ENCODE measurements at regions not wholly inside any gene's neighbourhood (a gene's known extent, or its start where the extent isn't known, plus 50 kb on each side); places are given as distances from the start of the nearest gene placed in this dataset.
"Not testable (repeated sequence)": the region's sequence is repeated elsewhere in the genome, so short reads cannot be mapped to it uniquely, and the experiment has no call there.

DNA sequence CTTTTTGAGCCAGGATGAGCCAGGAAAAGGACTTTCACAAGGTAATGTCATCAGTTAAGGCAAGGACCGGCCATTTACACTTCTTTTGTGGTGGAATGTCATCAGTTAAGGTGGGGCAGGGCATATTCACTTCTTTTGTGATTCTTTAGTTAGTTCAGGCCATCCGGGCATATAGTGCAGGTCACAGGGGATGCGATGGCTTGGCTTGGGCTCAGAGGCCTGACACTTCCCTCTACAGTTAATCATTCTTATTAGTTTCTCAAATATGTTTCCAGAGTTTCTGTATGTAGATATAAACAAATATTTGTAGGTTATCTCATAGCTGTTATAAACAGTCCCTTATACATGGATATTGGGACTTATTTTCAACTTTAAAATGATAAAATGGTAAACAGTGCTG is 326.5 kb downstream of the PCDH11X start:
- H4K20me1 ChIP-seq (ENCODE audit: control insufficient read depth, insufficient read depth, low read length, poor library complexity, severe bottlenecking); H3K36me3 ChIP-seq (replicated peaks in 1 of 2; ENCODE audit: control extremely low read depth in 1 of 2, control insufficient read depth in 1 of 2, extremely low read depth in 1 of 2, insufficient read depth in 2 of 2, low read length in 1 of 2); H3K27ac Mint-ChIP-seq; H3K9me3 Mint-ChIP-seq (ENCODE audit: insufficient read depth); ATAC-seq (ENCODE audit: low read depth); CTCF ChIA-PET; H3K4me2 ChIP-seq (replicated peaks; ENCODE audit: low read depth, low read length, poor library complexity, severe bottlenecking); DNase-seq; H3K27me3 ChIP-seq (replicated peaks in 1 of 4; ENCODE audit: control extremely low read depth in 1 of 4, control insufficient read depth in 3 of 4, insufficient read depth in 4 of 4, low read length in 3 of 4); POLR2A ChIA-PET; H3K4me1 Mint-ChIP-seq; H3K4me3 ChIP-seq (ENCODE audit: control extremely low read depth in 1 of 5, extremely low read depth in 1 of 5, insufficient read depth in 1 of 5, low read depth in 2 of 5, low read length in 4 of 5); intact Hi-C loops (cut with micrococcal nuclease); H3K4me3 Mint-ChIP-seq; H2AFZ ChIP-seq (ENCODE audit: insufficient read depth, low read depth, low read length, poor library complexity, severe bottlenecking); H3K4me1 ChIP-seq (ENCODE audit: control insufficient read depth in 2 of 2, insufficient read depth in 2 of 2, low read length in 2 of 2); H3K9me3 ChIP-seq (ENCODE audit: control extremely low read depth in 1 of 3, control insufficient read depth in 2 of 3, insufficient read depth in 1 of 3, low read length in 2 of 3); H3K9ac ChIP-seq (ENCODE audit: low read length); H3K27ac ChIP-seq (ENCODE audit: low read length in 2 of 2); H3K79me2 ChIP-seq (ENCODE audit: control insufficient read depth, insufficient read depth, low read length); H3K27me3 Mint-ChIP-seq: not testable (repeated sequence)
- no CpG with 5 or more reads among the region's 3 CpGs for WGBS (ENCODE audit: insufficient coverage)

DNA sequence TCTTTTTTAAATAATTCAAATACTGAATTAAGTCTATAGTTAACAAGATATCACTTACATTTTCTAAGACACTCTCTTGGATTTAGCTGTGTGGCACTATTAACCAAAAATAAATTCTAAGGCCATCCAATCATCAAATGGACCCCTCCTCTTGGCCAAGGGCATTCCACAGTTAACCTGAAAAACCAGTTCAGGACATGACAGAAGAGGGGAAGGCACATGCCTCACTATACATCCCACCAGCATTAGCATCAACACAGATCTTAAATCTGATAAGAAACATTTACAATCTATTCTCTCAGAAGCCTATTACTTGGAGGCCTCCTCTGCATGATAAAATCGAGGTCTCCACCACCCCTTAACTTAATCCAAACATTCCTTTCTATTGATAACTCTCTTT is 327.5 kb downstream of the PCDH11X start:
- H3K27me3 Mint-ChIP-seq; DNase-seq; H3K4me1 Mint-ChIP-seq; H3K4me3 ChIP-seq (ENCODE audit: control extremely low read depth in 1 of 5, extremely low read depth in 1 of 5, insufficient read depth in 1 of 5, low read depth in 2 of 5, low read length in 4 of 5); intact Hi-C loops (cut with micrococcal nuclease); H3K27ac ChIP-seq (ENCODE audit: low read length in 2 of 2); POLR2A ChIA-PET; H3K4me1 ChIP-seq (ENCODE audit: control insufficient read depth in 2 of 2, insufficient read depth in 2 of 2, low read length in 2 of 2); H3K9me3 ChIP-seq (ENCODE audit: control extremely low read depth in 1 of 3, control insufficient read depth in 2 of 3, insufficient read depth in 1 of 3, low read length in 2 of 3); H4K20me1 ChIP-seq (ENCODE audit: control insufficient read depth, insufficient read depth, low read length, poor library complexity, severe bottlenecking); H3K9me3 Mint-ChIP-seq (ENCODE audit: insufficient read depth); H3K27ac Mint-ChIP-seq; H3K4me2 ChIP-seq (replicated peaks; ENCODE audit: low read depth, low read length, poor library complexity, severe bottlenecking); H3K27me3 ChIP-seq (replicated peaks in 1 of 4; ENCODE audit: control extremely low read depth in 1 of 4, control insufficient read depth in 3 of 4, insufficient read depth in 4 of 4, low read length in 3 of 4); H2AFZ ChIP-seq (ENCODE audit: insufficient read depth, low read depth, low read length, poor library complexity, severe bottlenecking); ATAC-seq (ENCODE audit: low read depth); H3K4me3 Mint-ChIP-seq; CTCF ChIA-PET; H3K9ac ChIP-seq (ENCODE audit: low read length); H3K79me2 ChIP-seq (ENCODE audit: control insufficient read depth, insufficient read depth, low read length); H3K36me3 ChIP-seq (replicated peaks in 1 of 2; ENCODE audit: control extremely low read depth in 1 of 2, control insufficient read depth in 1 of 2, extremely low read depth in 1 of 2, insufficient read depth in 2 of 2, low read length in 1 of 2): not testable (repeated sequence)
- no CpG with 5 or more reads among the region's 1 CpG for WGBS (ENCODE audit: insufficient coverage)

DNA sequence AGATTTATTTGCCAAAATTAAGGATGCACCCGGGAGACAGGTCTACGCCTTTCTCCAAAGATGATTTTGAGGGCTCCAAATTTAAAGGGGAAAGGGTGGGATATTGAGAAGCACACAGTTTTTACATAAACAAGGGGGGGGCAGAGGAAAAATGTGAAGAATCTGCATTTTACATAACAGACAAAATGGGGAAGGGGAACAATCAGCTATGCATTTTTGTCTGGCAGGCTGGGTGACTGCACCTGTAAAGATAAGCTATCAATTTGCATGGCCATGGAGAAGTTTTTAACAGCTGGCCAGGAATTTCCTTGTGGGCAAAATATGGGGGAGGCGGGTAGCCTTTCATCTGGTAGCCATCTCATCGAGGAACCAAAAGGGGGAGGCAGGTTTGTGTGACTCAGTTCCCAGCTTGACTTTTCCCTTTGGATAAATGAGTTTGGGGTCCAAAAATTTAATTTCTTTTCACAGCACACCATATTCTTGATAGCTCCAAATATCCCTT is 331.3 kb downstream of the PCDH11X start:
- H3K27ac ChIP-seq (ENCODE audit: low read length in 2 of 2); DNase-seq; H3K4me3 ChIP-seq (ENCODE audit: control extremely low read depth in 1 of 5, extremely low read depth in 1 of 5, insufficient read depth in 1 of 5, low read depth in 2 of 5, low read length in 4 of 5); H3K9me3 Mint-ChIP-seq (ENCODE audit: insufficient read depth); POLR2A ChIA-PET; H3K9ac ChIP-seq (ENCODE audit: low read length); H3K27me3 ChIP-seq (replicated peaks in 1 of 4; ENCODE audit: control extremely low read depth in 1 of 4, control insufficient read depth in 3 of 4, insufficient read depth in 4 of 4, low read length in 3 of 4); ATAC-seq (ENCODE audit: low read depth); H4K20me1 ChIP-seq (ENCODE audit: control insufficient read depth, insufficient read depth, low read length, poor library complexity, severe bottlenecking); CTCF ChIA-PET; H3K4me1 Mint-ChIP-seq; H3K36me3 ChIP-seq (replicated peaks in 1 of 2; ENCODE audit: control extremely low read depth in 1 of 2, control insufficient read depth in 1 of 2, extremely low read depth in 1 of 2, insufficient read depth in 2 of 2, low read length in 1 of 2); H3K9me3 ChIP-seq (ENCODE audit: control extremely low read depth in 1 of 3, control insufficient read depth in 2 of 3, insufficient read depth in 1 of 3, low read length in 2 of 3); H3K4me3 Mint-ChIP-seq; H3K27me3 Mint-ChIP-seq; H3K79me2 ChIP-seq (ENCODE audit: control insufficient read depth, insufficient read depth, low read length); H3K4me1 ChIP-seq (ENCODE audit: control insufficient read depth in 2 of 2, insufficient read depth in 2 of 2, low read length in 2 of 2); H3K4me2 ChIP-seq (replicated peaks; ENCODE audit: low read depth, low read length, poor library complexity, severe bottlenecking); H2AFZ ChIP-seq (ENCODE audit: insufficient read depth, low read depth, low read length, poor library complexity, severe bottlenecking); H3K27ac Mint-ChIP-seq; intact Hi-C loops (cut with micrococcal nuclease): not testable (repeated sequence)
- WGBS (ENCODE audit: insufficient coverage), result no CpG with 5 or more reads among the region's 4 CpGs

DNA sequence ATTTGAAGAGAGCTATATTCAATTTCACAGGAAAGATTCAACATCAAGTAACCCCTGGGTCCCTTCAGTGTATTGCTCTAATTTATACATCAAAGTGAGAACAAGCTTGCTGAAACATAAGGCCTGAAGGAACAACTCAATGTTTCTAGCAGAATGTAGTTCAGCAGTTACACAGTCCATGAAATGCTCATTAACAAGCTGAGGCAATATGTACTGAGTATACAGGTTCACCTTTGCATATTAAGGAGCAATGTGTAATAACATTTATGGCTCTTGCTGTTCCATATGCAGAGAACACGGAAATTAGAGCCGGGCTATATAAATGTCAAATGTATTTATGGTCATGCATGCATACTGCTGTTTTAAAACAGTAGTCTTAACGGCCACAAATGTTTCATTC is 338.5 kb downstream of the PCDH11X start:
- H3K27ac Mint-ChIP-seq, POLR2A ChIA-PET: not testable (repeated sequence)

More for the DNA sequence above, 338.5 kb downstream of the PCDH11X start:
- H3K4me1 Mint-ChIP-seq; H3K27ac ChIP-seq (ENCODE audit: low read length in 2 of 2); H3K4me1 ChIP-seq (ENCODE audit: control insufficient read depth in 2 of 2, insufficient read depth in 2 of 2, low read length in 2 of 2); H3K4me3 ChIP-seq (ENCODE audit: control extremely low read depth in 1 of 5, extremely low read depth in 1 of 5, insufficient read depth in 1 of 5, low read depth in 2 of 5, low read length in 4 of 5); CTCF ChIA-PET; H3K27me3 ChIP-seq (replicated peaks in 1 of 4; ENCODE audit: control extremely low read depth in 1 of 4, control insufficient read depth in 3 of 4, insufficient read depth in 4 of 4, low read length in 3 of 4); H3K9me3 Mint-ChIP-seq (ENCODE audit: insufficient read depth); H3K79me2 ChIP-seq (ENCODE audit: control insufficient read depth, insufficient read depth, low read length); H3K4me3 Mint-ChIP-seq; DNase-seq; H3K9ac ChIP-seq (ENCODE audit: low read length); ATAC-seq (ENCODE audit: low read depth); H3K9me3 ChIP-seq (ENCODE audit: control extremely low read depth in 1 of 3, control insufficient read depth in 2 of 3, insufficient read depth in 1 of 3, low read length in 2 of 3); H3K4me2 ChIP-seq (replicated peaks; ENCODE audit: low read depth, low read length, poor library complexity, severe bottlenecking); intact Hi-C loops (cut with micrococcal nuclease); H3K27me3 Mint-ChIP-seq; H4K20me1 ChIP-seq (ENCODE audit: control insufficient read depth, insufficient read depth, low read length, poor library complexity, severe bottlenecking); H3K36me3 ChIP-seq (replicated peaks in 1 of 2; ENCODE audit: control extremely low read depth in 1 of 2, control insufficient read depth in 1 of 2, extremely low read depth in 1 of 2, insufficient read depth in 2 of 2, low read length in 1 of 2); H2AFZ ChIP-seq (ENCODE audit: insufficient read depth, low read depth, low read length, poor library complexity, severe bottlenecking): not testable (repeated sequence)
- WGBS (ENCODE audit: insufficient coverage), result no CpG with 5 or more reads among the region's 3 CpGs
